ENCODE measurements at regions not wholly inside any gene's neighbourhood (a gene's known extent, or its start where the extent isn't known, plus 50 kb on each side); places are given as distances from the start of the nearest gene placed in this dataset.

DNA sequence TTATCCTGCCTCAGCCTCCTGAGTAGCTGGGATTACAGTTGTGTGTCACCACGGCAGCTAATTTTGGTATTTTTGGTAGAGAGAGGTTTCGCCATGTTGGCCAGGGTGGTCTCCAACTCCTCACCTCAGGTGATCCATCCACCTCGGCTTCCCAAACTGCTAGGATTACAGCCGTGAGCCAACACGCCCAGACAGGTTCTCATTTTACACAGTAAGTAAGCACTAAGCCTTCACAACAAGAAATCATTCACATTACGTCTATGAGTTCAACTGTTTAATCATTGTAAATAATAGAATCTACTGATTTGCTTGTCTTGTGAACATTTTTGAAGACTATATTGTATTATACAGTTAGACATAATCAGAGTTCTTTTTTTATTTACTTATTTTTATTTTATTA lies 131.5 kb upstream of the LRATD1 start:
- H4K8ac ChIP-seq (ENCODE audit: extremely low read depth, insufficient read depth, low read length), result no peak overlapping the region
- no peak overlapping the region for H2BK12ac ChIP-seq (ENCODE audit: low read depth, low read length)
- H2BK120ac ChIP-seq (replicated peaks; ENCODE audit: low read depth, low read length), result no peak overlapping the region
- H2AK5ac ChIP-seq (ENCODE audit: low read depth, low read length), result no peak overlapping the region
- no peak for DNase-seq (ENCODE audit: low read depth in 1 of 2, low spot score in 2 of 2)
- H4K20me1 ChIP-seq (replicated peaks in 1 of 2; ENCODE audit: control insufficient read depth in 1 of 2, insufficient read depth in 2 of 2, low read length in 2 of 2), result no peaks in the 10 kb centered on the region
- no peaks in the 10 kb centered on the region for H3K27me3 ChIP-seq (replicated peaks in 1 of 4; ENCODE audit: control insufficient read depth in 3 of 4, extremely low read depth in 1 of 4, insufficient read depth in 3 of 4, low read length in 3 of 4)
- no peak for FAIRE-seq
- no peak overlapping the region for H3K23ac ChIP-seq (ENCODE audit: insufficient read length)
- no peaks in the 10 kb centered on the region for H3K79me1 ChIP-seq (ENCODE audit: low read depth, low read length)
- no peak overlapping the region; the same call in 1 of the 2 replicates for H2AFZ ChIP-seq (ENCODE audit: low read length)
- H3K9ac ChIP-seq (replicated peaks in 1 of 4; ENCODE audit: extremely low read depth in 1 of 4, low read depth in 3 of 4, low read length in 3 of 4), result no peak overlapping the region
- no peak overlapping the region for H3K14ac ChIP-seq (ENCODE audit: insufficient read length)
- ChIA-PET POLR2A (ENCODE audit: partially characterized antibody) (no interaction called here), CTCF (ENCODE audit: partially characterized antibody) (interaction anchor here (1.1 kb wide), 1 partner anchor 53 kb away, joined by 3 read pairs; no protein-coding TSS in a partner anchor)
- no peak overlapping the region for H3K27ac ChIP-seq (ENCODE audit: low read depth, low read length)
- no peaks in the 10 kb centered on the region for H3K9me3 ChIP-seq (ENCODE audit: insufficient read depth in 2 of 2, low read depth in 1 of 2, low read length in 1 of 2)
- no peaks in the 10 kb centered on the region for H3K79me2 ChIP-seq (ENCODE audit: control insufficient read depth in 1 of 2, insufficient read depth in 2 of 2, low read length in 2 of 2)
- H3K18ac ChIP-seq (ENCODE audit: extremely low read depth, low read length), result no peak overlapping the region
- no peak overlapping the region for H2BK5ac ChIP-seq (ENCODE audit: low read depth, low read length)
- no peak overlapping the region for H3K4me2 ChIP-seq (ENCODE audit: insufficient read depth in 1 of 2, low read depth in 2 of 2, low read length in 2 of 2)
- no peak for TF ChIP-seq GABPA (IDR thresholded peaks at IDR 0.05; ENCODE audit: borderline replicate concordance, insufficient read depth, low read length)
- no peak for TF ChIP-seq POLR2A (IDR thresholded peaks at IDR 0.05; ENCODE audit: control extremely low read depth in 1 of 2, low read depth in 2 of 2, low read length in 2 of 2)
- no peak for TF ChIP-seq RFX5 (IDR thresholded peaks at IDR 0.05; ENCODE audit: borderline replicate concordance, low read depth, low read length)
- no peak for TF ChIP-seq BACH1 (IDR thresholded peaks at IDR 0.05; ENCODE audit: low read length)
- TF ChIP-seq CTBP2 (IDR thresholded peaks at IDR 0.05; ENCODE audit: borderline replicate concordance, insufficient read depth, insufficient read length, low read length), result no peak
- TF ChIP-seq TBP (IDR thresholded peaks at IDR 0.05; ENCODE audit: low read depth, low read length), result no peak
- no peak for TF ChIP-seq RBBP5 (IDR thresholded peaks at IDR 0.05; ENCODE audit: borderline replicate concordance, low read depth, low read length)
- no peak for TF ChIP-seq KDM1A (IDR thresholded peaks at IDR 0.05; ENCODE audit: borderline replicate concordance, low read length)
- TF ChIP-seq CHD1 (IDR thresholded peaks at IDR 0.05; ENCODE audit: low read depth, low read length), result no peak
- TF ChIP-seq EGR1 (IDR thresholded peaks at IDR 0.05; ENCODE audit: borderline replicate concordance, low read depth, low read length), result no peak
- TF ChIP-seq MAX (IDR thresholded peaks at IDR 0.05), result no peak
- no peak for TF ChIP-seq MAFK (IDR thresholded peaks at IDR 0.05; ENCODE audit: low read depth, low read length)
- TF ChIP-seq SUZ12 (IDR thresholded peaks at IDR 0.05; ENCODE audit: low read length), result no peak
- H3K23me2 ChIP-seq (ENCODE audit: low read depth, low read length), result no peaks in the 10 kb centered on the region
- H2BK15ac ChIP-seq (ENCODE audit: low read length), result no peak overlapping the region
- H2BK20ac ChIP-seq (ENCODE audit: low read length), result no peak overlapping the region
- H3K56ac ChIP-seq (replicated peaks; ENCODE audit: insufficient read length, low read depth, low read length), result no peak overlapping the region
- no peaks in the 10 kb centered on the region for H3K4me1 ChIP-seq (replicated peaks in 1 of 4; ENCODE audit: control insufficient read depth in 3 of 4, insufficient read depth in 4 of 4, low read length in 3 of 4)
- H3K36me3 ChIP-seq (ENCODE audit: control insufficient read depth in 2 of 4, insufficient read depth in 4 of 4, low read length in 3 of 4), result no peaks in the 10 kb centered on the region
- no peak overlapping the region for H3K4me3 ChIP-seq (ENCODE audit: extremely low read depth in 1 of 4, insufficient read depth in 2 of 4, low read depth in 3 of 4, low read length in 4 of 4)
- no peak overlapping the region for H4K5ac ChIP-seq (ENCODE audit: insufficient read length, low read depth, low read length)
- no peak overlapping the region for H4K91ac ChIP-seq (replicated peaks; ENCODE audit: insufficient read length, low read length)
- WGBS, 2 experiments (ENCODE audit: extremely low coverage in 1 of 2, insufficient coverage in 1 of 2, insufficient read length in 1 of 2, insufficient replicate concordance in 2 of 2, low coverage in 1 of 2, low lambda C conversion rate in 2 of 2, missing lambda C conversion rate in 1 of 2), result 89% methylated on average over 6 of the region's 6 CpGs; no CpG with 5 or more reads in 1 of the 2 experiments
- H3K4ac ChIP-seq (replicated peaks; ENCODE audit: insufficient read length, low read depth, low read length), result no peak overlapping the region

Data from H1 (cell line).